ENCODE measurements at regions not wholly inside any gene's neighbourhood (a gene's known extent, or its start where the extent isn't known, plus 50 kb on each side); places are given as distances from the start of the nearest gene placed in this dataset.

GRCh38 chr2:193810533-193810932 is 1615.8 kb upstream of the TMEFF2 start:
- ChIA-PET CTCF (no interaction called here), POLR2A (no interaction called here)
- H3K4me3 ChIP-seq (ENCODE audit: low read depth, low read length): no peak overlapping the region

DNA sequence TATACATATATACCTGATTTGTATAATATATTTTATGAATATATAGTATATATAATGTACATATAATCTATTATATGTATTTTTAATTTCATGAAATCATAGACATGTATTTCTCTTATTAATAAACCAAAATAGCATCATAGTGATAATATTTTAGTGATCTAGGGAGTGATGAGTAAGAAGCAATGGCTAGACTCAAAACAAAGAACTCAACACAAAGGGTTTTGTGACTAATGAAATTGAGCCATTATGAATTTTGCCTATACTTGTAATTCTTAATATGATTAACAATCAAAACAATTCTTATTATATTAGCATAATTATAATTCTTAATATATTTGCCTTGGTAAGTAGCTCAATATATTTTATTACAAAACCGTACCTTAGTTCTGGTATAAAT is 1614.1 kb upstream of the TMEFF2 start:
- no peak for DNase-seq (ENCODE audit: low read depth, low spot score)
- ChIA-PET CTCF (no interaction called here), POLR2A (no interaction called here)
- TF ChIP-seq CTCF (IDR thresholded peaks at IDR 0.05; ENCODE audit: insufficient read depth, low read length, missing control alignments): no peak
- H3K4me3 ChIP-seq (ENCODE audit: low read depth, low read length): no peak overlapping the region

More at GRCh38 chr2:193810533-193810932, 1615.8 kb upstream of the TMEFF2 start:
- no peak for TF ChIP-seq CTCF (IDR thresholded peaks at IDR 0.05; ENCODE audit: insufficient read depth, low read length, missing control alignments)
- no peak for DNase-seq (ENCODE audit: low read depth, low spot score)

GRCh38 chr2:193806088-193806774 is 1611.5 kb upstream of the TMEFF2 start:
- H3K4me3 ChIP-seq (ENCODE audit: low read depth, low read length): no peak overlapping the region
- POLR2A ChIA-PET: no interaction called here
- CTCF ChIA-PET: no interaction called here
- no peak for TF ChIP-seq CTCF (IDR thresholded peaks at IDR 0.05; ENCODE audit: insufficient read depth, low read length, missing control alignments)
- DNase-seq (ENCODE audit: low read depth, low spot score): no peak

DNA sequence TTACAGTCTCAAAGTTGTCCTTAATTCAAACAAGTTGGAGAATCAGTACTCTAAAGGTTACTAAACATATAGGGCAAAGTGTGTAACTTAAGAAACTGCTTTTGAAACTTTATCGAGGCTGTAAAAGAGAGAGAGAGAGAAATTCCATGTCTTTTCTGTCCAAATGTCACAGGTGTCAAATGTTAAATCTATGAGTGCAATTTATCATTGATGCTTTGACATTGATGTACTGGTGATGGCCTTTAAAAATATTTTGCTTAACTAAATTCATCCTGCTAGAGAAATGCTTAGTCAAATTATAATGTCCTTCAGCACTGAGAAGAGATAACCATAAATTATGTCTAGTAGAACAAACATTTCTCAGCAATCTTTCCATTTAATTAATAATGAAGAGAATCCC is 1602.1 kb upstream of the TMEFF2 start:
- ChIA-PET POLR2A (no interaction called here), CTCF (no interaction called here)
- H3K4me3 ChIP-seq (ENCODE audit: low read depth, low read length): no peak overlapping the region
- TF ChIP-seq CTCF (IDR thresholded peaks at IDR 0.05; ENCODE audit: insufficient read depth, low read length, missing control alignments): no peak
- no peak for DNase-seq (ENCODE audit: low read depth, low spot score)

GRCh38 chr2:193793914-193794313 is 1599.2 kb upstream of the TMEFF2 start:
- CTCF ChIA-PET: no interaction called here
- H3K4me3 ChIP-seq (ENCODE audit: low read depth, low read length): no peak overlapping the region
- TF ChIP-seq CTCF (IDR thresholded peaks at IDR 0.05; ENCODE audit: insufficient read depth, low read length, missing control alignments): no peak

GRCh38 chr2:193783681-193784080 is 1588.9 kb upstream of the TMEFF2 start:
- CTCF ChIA-PET: no interaction called here
- no peak for DNase-seq (ENCODE audit: low read depth, low spot score)
- TF ChIP-seq CTCF (IDR thresholded peaks at IDR 0.05; ENCODE audit: insufficient read depth, low read length, missing control alignments): no peak
- POLR2A ChIA-PET: no interaction called here
- no peak overlapping the region for H3K4me3 ChIP-seq (ENCODE audit: low read depth, low read length)

More at GRCh38 chr2:193793914-193794313, 1599.2 kb upstream of the TMEFF2 start:
- no peak for DNase-seq (ENCODE audit: low read depth, low spot score)
- POLR2A ChIA-PET: no interaction called here

All from AG04449 (cell line).